Activated naive CD4-positive, alpha-beta T cell treated with anti-CD3 and anti-CD28 coated beads, Interleukin-2, amount 50 U/mL, for 24 hours (primary cell): ENCODE measurements at regions not wholly inside any gene's neighbourhood (a gene's known extent, or its start where the extent isn't known, plus 50 kb on each side); places are given as distances from the start of the nearest gene placed in this dataset.

Experiments
- H3K27ac Mint-ChIP-seq: one replicate; pipeline ENCODE4 v1.8.0; 2021; ENCODE audit warnings: mild to moderate bottlenecking, mixed read lengths
- H3K27me3 Mint-ChIP-seq: one replicate; pipeline ENCODE4 v1.8.0; 2021; ENCODE audit warnings: mixed read lengths
- H3K36me3 Mint-ChIP-seq: one replicate; pipeline ENCODE4 v1.8.0; 2021; ENCODE audit warnings: mixed read lengths
- H3K4me1 Mint-ChIP-seq: one replicate; pipeline ENCODE4 v1.8.0; 2021; ENCODE audit warnings: mixed read lengths
- H3K4me3 Mint-ChIP-seq: one replicate; pipeline ENCODE4 v1.8.0; 2021; ENCODE audit warnings: mild to moderate bottlenecking, mixed read lengths
- H3K9me3 Mint-ChIP-seq: one replicate; pipeline ENCODE4 v1.8.0; 2021; ENCODE audit warnings: mixed read lengths

- Mint-ChIP-seq H3K4me1 (no peaks in the 10 kb centered on the region), H3K9me3 (no peaks in the 10 kb centered on the region), H3K4me3 (no peak overlapping the region), H3K27ac (no peak overlapping the region), H3K27me3 (no peaks in the 10 kb centered on the region), H3K36me3 (no peaks in the 10 kb centered on the region)
These were observed 169.6 kb upstream of the CDIN1 start for GRCh38 chr15:36409819-36410218.

- H3K27me3 Mint-ChIP-seq: no peaks in the 10 kb centered on the region
- H3K9me3 Mint-ChIP-seq: no peaks in the 10 kb centered on the region
- H3K4me1 Mint-ChIP-seq: no peaks in the 10 kb centered on the region
- no peaks in the 10 kb centered on the region for H3K36me3 Mint-ChIP-seq
- H3K4me3 Mint-ChIP-seq: no peak overlapping the region
- no peak overlapping the region for H3K27ac Mint-ChIP-seq
These were observed 164.8 kb upstream of the CDIN1 start for GRCh38 chr15:36414670-36415069.

DNA sequence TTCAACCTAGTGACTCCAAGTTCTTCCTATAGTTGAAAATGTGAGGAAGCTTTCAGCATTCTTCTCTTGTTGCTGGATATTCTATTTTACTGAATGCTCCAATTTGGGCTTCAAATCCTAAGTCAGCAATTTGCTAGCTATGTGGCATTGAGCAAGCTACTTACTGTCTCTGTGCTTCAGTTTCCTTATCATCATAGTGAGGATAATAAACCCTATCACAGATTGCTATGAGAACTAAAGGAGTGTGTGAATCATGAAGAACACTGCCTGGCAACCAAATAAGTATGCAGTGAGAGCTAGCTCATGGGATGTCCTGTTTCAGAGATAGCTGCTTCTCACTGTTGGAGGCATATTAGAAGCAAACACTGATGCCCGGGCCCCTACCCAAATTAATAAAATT, 163.8 kb upstream of the CDIN1 start:
- Mint-ChIP-seq H3K4me1 (no peaks in the 10 kb centered on the region), H3K9me3 (no peaks in the 10 kb centered on the region), H3K27me3 (no peaks in the 10 kb centered on the region), H3K36me3 (no peaks in the 10 kb centered on the region), H3K4me3 (no peak overlapping the region), H3K27ac (no peak overlapping the region)

- H3K4me1 Mint-ChIP-seq: no peaks in the 10 kb centered on the region
- no peak overlapping the region for H3K4me3 Mint-ChIP-seq
- no peaks in the 10 kb centered on the region for H3K36me3 Mint-ChIP-seq
- H3K27ac Mint-ChIP-seq: no peak overlapping the region
- H3K27me3 Mint-ChIP-seq: no peaks in the 10 kb centered on the region
- peaks cover 10% of the 10 kb centered on the region for H3K9me3 Mint-ChIP-seq
These were observed 156.8 kb upstream of the CDIN1 start for GRCh38 chr15:36422631-36423030.

- H3K4me3 Mint-ChIP-seq: no peak overlapping the region
- no peaks in the 10 kb centered on the region for H3K27me3 Mint-ChIP-seq
- H3K4me1 Mint-ChIP-seq: no peaks in the 10 kb centered on the region
- H3K27ac Mint-ChIP-seq: no peak overlapping the region
- H3K36me3 Mint-ChIP-seq: no peaks in the 10 kb centered on the region
- peaks cover 10% of the 10 kb centered on the region for H3K9me3 Mint-ChIP-seq
These were observed 152.7 kb upstream of the CDIN1 start for GRCh38 chr15:36426691-36427090.

- Mint-ChIP-seq H3K4me3 (no peak overlapping the region), H3K9me3 (peaks cover 9% of the 10 kb centered on the region), H3K27ac (no peak overlapping the region), H3K27me3 (peaks cover 3% of the 10 kb centered on the region), H3K36me3 (no peaks in the 10 kb centered on the region), H3K4me1 (no peaks in the 10 kb centered on the region)
These were observed 151.2 kb upstream of the CDIN1 start for GRCh38 chr15:36428102-36428845.

DNA sequence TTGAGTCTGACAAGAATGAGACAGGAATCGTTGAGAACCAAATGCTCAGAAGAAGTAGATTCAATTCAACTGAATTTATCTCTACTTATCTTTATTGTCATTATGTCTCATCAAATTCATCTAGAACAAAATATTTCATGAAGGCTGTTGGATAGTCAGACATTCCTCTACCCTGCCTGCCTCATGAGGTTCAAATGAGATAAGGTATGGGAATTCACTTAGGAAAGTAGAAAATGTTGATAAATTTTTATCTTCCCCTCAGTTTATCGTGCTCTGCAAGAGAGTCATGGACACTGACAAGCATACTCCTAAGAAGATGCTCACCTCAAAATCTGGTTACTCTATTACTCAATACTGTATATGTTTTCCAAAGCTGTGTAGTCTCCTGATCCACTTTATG, 149.7 kb upstream of the CDIN1 start:
- H3K4me1 Mint-ChIP-seq: no peaks in the 10 kb centered on the region
- H3K27ac Mint-ChIP-seq: no peak overlapping the region
- no peaks in the 10 kb centered on the region for H3K9me3 Mint-ChIP-seq
- no peaks in the 10 kb centered on the region for H3K36me3 Mint-ChIP-seq
- peaks cover 3% of the 10 kb centered on the region for H3K27me3 Mint-ChIP-seq
- no peak overlapping the region for H3K4me3 Mint-ChIP-seq

- Mint-ChIP-seq H3K36me3 (no peaks in the 10 kb centered on the region), H3K27me3 (peaks cover 3% of the 10 kb centered on the region), H3K4me1 (no peaks in the 10 kb centered on the region), H3K27ac (no peak overlapping the region), H3K9me3 (no peaks in the 10 kb centered on the region), H3K4me3 (no peak overlapping the region)
These were observed 149.1 kb upstream of the CDIN1 start for GRCh38 chr15:36430280-36430679.

GRCh38 chr15:36430726-36431265, 148.6 kb upstream of the CDIN1 start:
- H3K9me3 Mint-ChIP-seq: no peaks in the 10 kb centered on the region
- H3K27ac Mint-ChIP-seq: no peak overlapping the region
- H3K4me3 Mint-ChIP-seq: no peak overlapping the region
- peaks cover 3% of the 10 kb centered on the region for H3K27me3 Mint-ChIP-seq
- no peaks in the 10 kb centered on the region for H3K4me1 Mint-ChIP-seq
- no peaks in the 10 kb centered on the region for H3K36me3 Mint-ChIP-seq

- Mint-ChIP-seq H3K4me1 (no peaks in the 10 kb centered on the region), H3K4me3 (no peak overlapping the region)
These were observed 147.3 kb upstream of the CDIN1 start for GRCh38 chr15:36432161-36432560.

DNA sequence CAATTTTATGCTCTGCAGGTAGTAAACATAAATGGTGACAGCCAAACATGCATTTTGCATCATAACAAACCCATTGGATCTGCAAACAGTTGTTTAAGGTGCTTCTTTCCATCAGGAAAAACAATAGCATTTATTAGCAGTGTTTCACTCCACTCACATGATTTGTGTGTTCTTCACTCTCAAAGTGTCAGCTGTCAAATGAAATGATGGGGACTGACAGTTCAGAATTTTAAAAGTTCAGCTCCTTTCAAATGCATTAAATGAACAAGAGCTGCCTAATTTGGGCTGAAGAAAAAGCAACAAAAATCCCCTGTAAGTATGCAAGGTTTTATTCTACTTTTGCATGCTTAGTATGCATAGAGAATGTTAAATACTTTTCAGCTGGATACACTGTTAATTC, 145.2 kb upstream of the CDIN1 start:
- Mint-ChIP-seq H3K27me3 (peaks cover 3% of the 10 kb centered on the region), H3K4me1 (no peaks in the 10 kb centered on the region), H3K36me3 (no peaks in the 10 kb centered on the region), H3K27ac (no peak overlapping the region), H3K4me3 (no peak overlapping the region), H3K9me3 (no peaks in the 10 kb centered on the region)

More at GRCh38 chr15:36432161-36432560, 147.3 kb upstream of the CDIN1 start:
- no peaks in the 10 kb centered on the region for H3K36me3 Mint-ChIP-seq
- no peak overlapping the region for H3K27ac Mint-ChIP-seq
- no peaks in the 10 kb centered on the region for H3K9me3 Mint-ChIP-seq
- peaks cover 3% of the 10 kb centered on the region for H3K27me3 Mint-ChIP-seq

- Mint-ChIP-seq H3K27ac (no peak overlapping the region), H3K9me3 (no peaks in the 10 kb centered on the region), H3K4me1 (no peaks in the 10 kb centered on the region), H3K36me3 (no peaks in the 10 kb centered on the region), H3K4me3 (no peak overlapping the region), H3K27me3 (peaks cover 3% of the 10 kb centered on the region)
These were observed 140.9 kb upstream of the CDIN1 start for GRCh38 chr15:36438499-36438898.

DNA sequence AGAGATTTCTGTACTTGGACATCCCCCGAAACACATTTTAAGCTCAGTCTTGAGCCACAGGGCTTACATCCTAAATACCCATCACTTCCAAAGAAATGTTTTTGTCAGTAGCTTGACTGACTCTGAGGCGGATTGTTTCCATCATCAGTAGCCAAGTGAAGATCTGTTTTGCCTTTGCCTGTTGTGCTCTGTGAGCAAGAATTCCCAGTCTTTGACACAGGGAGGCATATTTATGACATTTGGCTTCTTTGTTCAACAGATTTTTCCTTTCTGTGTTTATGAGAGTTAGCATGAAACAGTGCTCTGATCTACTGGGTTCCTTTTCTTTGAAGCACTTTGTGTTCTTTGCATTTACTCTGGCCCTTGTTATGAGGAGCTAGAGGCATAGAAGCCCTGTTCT, 132.1 kb upstream of the CDIN1 start:
- H3K36me3 Mint-ChIP-seq: no peaks in the 10 kb centered on the region
- no peak overlapping the region for H3K4me3 Mint-ChIP-seq
- H3K27ac Mint-ChIP-seq: no peak overlapping the region
- H3K9me3 Mint-ChIP-seq: no peaks in the 10 kb centered on the region
- H3K27me3 Mint-ChIP-seq: no peaks in the 10 kb centered on the region
- H3K4me1 Mint-ChIP-seq: no peaks in the 10 kb centered on the region

DNA sequence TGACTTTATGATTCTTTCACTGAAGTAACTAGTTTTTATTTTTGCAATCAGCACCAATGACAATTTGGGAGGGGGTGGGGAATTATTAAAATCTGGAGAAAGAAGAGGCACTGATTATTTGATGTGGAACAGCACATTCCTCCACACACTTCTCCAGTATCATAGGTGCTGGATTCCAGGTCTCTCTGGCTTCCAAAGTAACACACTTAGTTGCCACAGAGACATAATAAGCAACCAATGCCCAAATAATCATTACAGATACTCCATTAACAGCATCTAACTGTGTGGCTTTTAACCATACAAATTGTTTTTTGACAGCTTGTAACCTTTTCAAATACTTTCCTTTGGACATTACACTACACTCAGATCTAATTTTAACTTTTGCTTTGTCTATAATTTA, 131.0 kb upstream of the CDIN1 start:
- no peak overlapping the region for H3K27ac Mint-ChIP-seq
- no peak overlapping the region for H3K4me3 Mint-ChIP-seq
- no peaks in the 10 kb centered on the region for H3K27me3 Mint-ChIP-seq
- no peaks in the 10 kb centered on the region for H3K9me3 Mint-ChIP-seq
- H3K4me1 Mint-ChIP-seq: no peaks in the 10 kb centered on the region
- no peaks in the 10 kb centered on the region for H3K36me3 Mint-ChIP-seq

- no peak overlapping the region for H3K4me3 Mint-ChIP-seq
- H3K27me3 Mint-ChIP-seq: no peaks in the 10 kb centered on the region
- no peak overlapping the region for H3K27ac Mint-ChIP-seq
- no peaks in the 10 kb centered on the region for H3K4me1 Mint-ChIP-seq
- H3K9me3 Mint-ChIP-seq: peaks cover 1% of the 10 kb centered on the region
- H3K36me3 Mint-ChIP-seq: no peaks in the 10 kb centered on the region
These were observed 130.3 kb upstream of the CDIN1 start for GRCh38 chr15:36449084-36449661.

DNA sequence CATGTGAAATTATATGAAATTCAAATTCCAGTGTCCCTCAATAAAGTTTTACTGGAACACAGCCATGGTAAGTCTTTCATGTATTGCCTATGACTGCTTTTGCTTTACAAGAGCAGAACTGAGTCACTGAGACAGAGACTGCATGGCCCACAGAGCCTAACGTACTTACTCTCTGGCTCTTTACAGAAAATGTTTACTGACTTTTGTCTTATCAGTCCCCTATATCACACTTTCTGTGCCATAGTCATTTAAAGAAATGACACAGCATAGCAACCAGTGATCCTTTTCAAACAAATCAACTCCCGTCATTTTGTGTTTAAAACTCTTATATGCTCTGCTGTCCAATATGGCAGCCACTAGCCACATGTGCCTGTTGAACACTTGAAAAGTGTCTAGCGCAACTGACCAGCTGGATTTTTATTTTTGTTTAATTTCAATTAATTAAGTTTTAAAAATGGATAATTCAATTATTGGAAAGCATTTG, 129.7 kb upstream of the CDIN1 start:
- H3K27me3 Mint-ChIP-seq: no peaks in the 10 kb centered on the region
- no peak overlapping the region for H3K27ac Mint-ChIP-seq
- H3K4me1 Mint-ChIP-seq: no peaks in the 10 kb centered on the region
- H3K9me3 Mint-ChIP-seq: peaks cover 4% of the 10 kb centered on the region
- H3K36me3 Mint-ChIP-seq: no peaks in the 10 kb centered on the region
- H3K4me3 Mint-ChIP-seq: no peak overlapping the region
